K562 (cell line): ENCODE measurements at regions not wholly inside any gene's neighbourhood (a gene's known extent, or its start where the extent isn't known, plus 50 kb on each side); places are given as distances from the start of the nearest gene placed in this dataset.

Experiments
- ATAC-seq: fragments of 200-7000 bp; cut with Tn5 transposase; 3 replicates; pipeline ENCODE4 v1.9.1; 2020; ENCODE audit warnings: moderate library complexity
- BruUV-seq: library from RNA; stranded (reverse); fragments of 400-500 nt; replicated peaks from 2 replicates; lab custom pipeline; 2021; lab: Mats Ljungman, UMichigan
- CTCF ChIA-PET: fragments of 300-600 bp; formaldehyde crosslinking; extraction: SDS; loops from one replicate; lab custom pipeline; 2021; ENCODE audit warnings: low intra/inter-chr PET ratio; lab: Yijun Ruan, JAX
- POLR2A ChIA-PET: fragments of 300-600, 350-650 bp; sonication (Branson Sonifier 250); formaldehyde crosslinking; extraction: SDS; loops from one replicate; lab custom pipeline; 2021; ENCODE audit warnings: antibody characterized with exemption, inconsistent platforms; lab: Yijun Ruan, JAX
- DNase-seq, 4 experiments: peaks; one replicate each; pipeline versions ENCODE4 v3.0.0 to v3.0.0-alpha.2; 2011 to 2018; ENCODE audit warnings: low spot score in 3 of 4, mixed read lengths in 3 of 4; ENCODE audit errors: extremely low read depth in 1 of 4
- FAIRE-seq: peaks from 2 replicates; lab custom pipeline; 2011; peaks lifted over from hg19 to GRCh38; lab: Jason Lieb, UNC
- H2AFZ ChIP-seq: 2 replicates; pipeline ENCODE4 v1.6.0; 2011; ENCODE audit warnings: low read depth, low read length, control low read depth, inconsistent platforms
- H3K27ac ChIP-seq: fragments of 200-600 bp; 3 replicates; pipeline ENCODE4 v1.8.0; 2011; ENCODE audit warnings: low read depth, mild to moderate bottlenecking, control low read depth, inconsistent platforms, low read length, moderate library complexity, mixed read lengths; ENCODE audit errors: extremely low read depth
- H3K27me3 ChIP-seq, 2 experiments: fragments of 300-600 bp in 1 of 2; 2 replicates in 1 of 2; 3 replicates in 1 of 2; pipeline versions ENCODE4 v1.6.0 to v1.8.0; 2011; ENCODE audit warnings: inconsistent platforms in 2 of 2, low read length in 2 of 2, mild to moderate bottlenecking in 1 of 2, mixed read lengths in 1 of 2, moderate library complexity in 1 of 2; ENCODE audit not compliant: control insufficient read depth in 2 of 2, insufficient read depth in 2 of 2
- H3K36me3 ChIP-seq: fragments of 300-600 bp; 3 replicates; pipeline ENCODE4 v1.8.0; 2011; ENCODE audit warnings: mild to moderate bottlenecking, low read length, inconsistent platforms; ENCODE audit not compliant: control insufficient read depth, insufficient read depth
- H3K4me1 ChIP-seq, 2 experiments: fragments of 200-600 bp in 1 of 2; replicated peaks in 1 of 2; 2 replicates in 1 of 2; 3 replicates in 1 of 2; pipeline versions ENCODE4 v1.5.1 to v1.8.0; 2011; ENCODE audit warnings: inconsistent platforms in 2 of 2, low read length in 2 of 2, mild to moderate bottlenecking in 1 of 2, mixed read lengths in 1 of 2, moderate library complexity in 1 of 2; ENCODE audit not compliant: control insufficient read depth in 2 of 2, insufficient read depth in 2 of 2
- H3K4me2 ChIP-seq: 2 replicates; pipeline ENCODE4 v1.6.1; 2011; ENCODE audit warnings: low read length, control low read depth, inconsistent platforms, mixed read lengths; ENCODE audit not compliant: insufficient read depth
- H3K4me3 ChIP-seq: fragments of 200-600 bp; sonication (generic), shearing (Covaris generic); 2 replicates; pipeline ENCODE4 v1.5.1; 2016; ENCODE audit warnings: control low read depth, inconsistent platforms
- H3K79me2 ChIP-seq: fragments of 200-600 bp; 3 replicates; pipeline ENCODE4 v1.8.0; 2011; ENCODE audit warnings: low read length, inconsistent platforms; ENCODE audit not compliant: control insufficient read depth, insufficient read depth
- H3K9ac ChIP-seq, 2 experiments: 2 replicates each; pipeline versions ENCODE4 v1.6.0 to v1.6.1; 2011; ENCODE audit warnings: low read depth in 2 of 2, low read length in 2 of 2, control low read depth in 1 of 2, inconsistent platforms in 1 of 2, mild to moderate bottlenecking in 1 of 2, mixed read lengths in 1 of 2; ENCODE audit not compliant: insufficient read depth in 1 of 2
- H3K9me1 ChIP-seq: one replicate; pipeline ENCODE4 v1.6.0; 2011; ENCODE audit warnings: inconsistent platforms, mild to moderate bottlenecking, low read length, moderate library complexity; ENCODE audit not compliant: control insufficient read depth, insufficient read depth
- H3K9me3 ChIP-seq: replicated peaks from 2 replicates; pipeline ENCODE4 v1.5.1; 2011; ENCODE audit warnings: low read depth, low read length, inconsistent platforms; ENCODE audit not compliant: control insufficient read depth, insufficient read depth
- H4K20me1 ChIP-seq: replicated peaks from 2 replicates; pipeline ENCODE4 v1.6.1; 2011; ENCODE audit warnings: low read length, inconsistent platforms, mixed read lengths; ENCODE audit not compliant: control insufficient read depth, insufficient read depth
- CBFA2T3 ChIP-seq: fragments of 450-650 bp; IDR thresholded peaks from 2 replicates; pipeline ENCODE4 v1.6.1; 2017
- KAT2B ChIP-seq: IDR thresholded peaks from one replicate; pipeline ENCODE4 v1.6.1; 2012; ENCODE audit warnings: low read depth, mild to moderate bottlenecking, control low read depth, inconsistent platforms, low read length, moderate library complexity
- KLF13 ChIP-seq: fragments of 450-650 bp; IDR thresholded peaks from 2 replicates; pipeline ENCODE4 v1.6.1; 2016; ENCODE audit warnings: missing genetic modification characterization, low read depth, mild to moderate bottlenecking, missing compliant biosample characterization, moderate library complexity, borderline replicate concordance
- NCOA2 ChIP-seq, 2 experiments: fragments of 450-650 bp; IDR thresholded peaks; 2 replicates each; pipeline ENCODE4 v1.6.1; 2018; ENCODE audit warnings: mild to moderate bottlenecking in 2 of 2, moderate library complexity in 1 of 2; ENCODE audit not compliant: partially characterized antibody in 2 of 2
- NFE2L1 ChIP-seq: fragments of 450-650 bp; IDR thresholded peaks from 2 replicates; pipeline ENCODE4 v1.6.1; 2016; ENCODE audit warnings: missing genetic modification characterization, low read depth, mild to moderate bottlenecking, missing compliant biosample characterization, moderate library complexity, borderline replicate concordance
- NR4A1 ChIP-seq, 2 experiments: fragments of 250-450 bp in 1 of 2; fragments of 450-650 bp in 1 of 2; sonication (Bioruptor Pico) in 1 of 2; IDR thresholded peaks; 2 replicates each; pipeline versions ENCODE4 v1.4.0 to v1.6.1; 2016 to 2020; ENCODE audit warnings: mild to moderate bottlenecking in 2 of 2, missing compliant biosample characterization in 1 of 2, missing genetic modification characterization in 1 of 2, moderate library complexity in 1 of 2
- PHB ChIP-seq: fragments of 250-450 bp; sonication (Bioruptor Pico); IDR thresholded peaks from 2 replicates; pipeline ENCODE4 v1.5.0; 2021
- PRMT5 ChIP-seq: sonication (generic); formaldehyde crosslinking; IDR thresholded peaks from 2 replicates; pipeline ENCODE4 v1.5.0; 2020; ENCODE audit warnings: missing genetic modification reagents
- TEAD4 ChIP-seq, 2 experiments: sonication (generic) in 1 of 2; formaldehyde crosslinking in 1 of 2; IDR thresholded peaks; 2 replicates each; pipeline versions ENCODE4 v1.6.1 to v1.8.0; 2012 to 2022; ENCODE audit warnings: borderline replicate concordance in 1 of 2, inconsistent platforms in 1 of 2, low read length in 1 of 2, mild to moderate bottlenecking in 1 of 2, missing genetic modification reagents in 1 of 2
- U2AF1 ChIP-seq: fragments of 200-400 bp; formaldehyde crosslinking; optimal IDR thresholded peaks from 2 replicates; pipeline ENCODE3; 2017; ENCODE audit warnings: mild to moderate bottlenecking, low read depth, low read length, moderate library complexity
- ZNF507 ChIP-seq: conservative IDR thresholded peaks from 2 replicates; pipeline ENCODE4 v1.6.1; 2017; ENCODE audit warnings: missing genetic modification characterization, missing compliant biosample characterization
- ZNF79 ChIP-seq: fragments of 250-450 bp; sonication (Bioruptor Pico); IDR thresholded peaks from 2 replicates; pipeline ENCODE4 v1.4.0; 2020; ENCODE audit warnings: low read depth, mild to moderate bottlenecking, moderate library complexity
- WGBS: fragments of 100-300 bp; shearing (Covaris generic); methylation state at CpG from one replicate; pipeline ENCODE4 v1.1.6; 2016; ENCODE audit warnings: low coverage, mixed read lengths; ENCODE audit not compliant: insufficient coverage; ENCODE audit errors: missing lambda C conversion rate; 5-methylcytosine and 5-hydroxymethylcytosine counted together
- in situ Hi-C: fragments of 300-500 bp; cut with MboI; formaldehyde crosslinking; loops from 4 replicates; pipeline ENCODE4 v1.15.0; 2018; ENCODE audit warnings: inconsistent platforms, mixed read lengths
- intact Hi-C: fragments of 100-400 bp; cut with micrococcal nuclease; formaldehyde crosslinking; loops from 2 replicates; pipeline ENCODE4 v1.14.2; 2022
- TF ChIP-seq, protein P1 (sequence below): fragments of 200-800 bp; sonication (Bioruptor generic); IDR thresholded peaks from 2 replicates; pipeline ENCODE4 v1.6.1; 2017; ENCODE audit warnings: missing genetic modification characterization, missing compliant biosample characterization
- TF ChIP-seq, protein P2 (sequence below), 3 experiments: IDR thresholded peaks in 2 of 3; conservative IDR thresholded peaks in 1 of 3; 2 replicates each; pipeline ENCODE4 v1.5.1; 2011 to 2012; ENCODE audit warnings: low read length in 3 of 3, mild to moderate bottlenecking in 3 of 3, control low read depth in 2 of 3, improper control_type of control experiment in 1 of 3, inconsistent platforms in 1 of 3, low read depth in 1 of 3, mixed read lengths in 1 of 3, moderate library complexity in 1 of 3; ENCODE audit not compliant: insufficient read depth in 2 of 3
- TF ChIP-seq, protein P3 (sequence below): sonication (generic); formaldehyde crosslinking; IDR thresholded peaks from 2 replicates; pipeline ENCODE4 v1.4.0; 2020; ENCODE audit warnings: mild to moderate bottlenecking, missing genetic modification reagents
- TF ChIP-seq, protein P4 (sequence below): fragments of 250-450 bp; sonication (Bioruptor Pico); IDR thresholded peaks from 2 replicates; pipeline ENCODE4 v1.5.0; 2021

DNA sequence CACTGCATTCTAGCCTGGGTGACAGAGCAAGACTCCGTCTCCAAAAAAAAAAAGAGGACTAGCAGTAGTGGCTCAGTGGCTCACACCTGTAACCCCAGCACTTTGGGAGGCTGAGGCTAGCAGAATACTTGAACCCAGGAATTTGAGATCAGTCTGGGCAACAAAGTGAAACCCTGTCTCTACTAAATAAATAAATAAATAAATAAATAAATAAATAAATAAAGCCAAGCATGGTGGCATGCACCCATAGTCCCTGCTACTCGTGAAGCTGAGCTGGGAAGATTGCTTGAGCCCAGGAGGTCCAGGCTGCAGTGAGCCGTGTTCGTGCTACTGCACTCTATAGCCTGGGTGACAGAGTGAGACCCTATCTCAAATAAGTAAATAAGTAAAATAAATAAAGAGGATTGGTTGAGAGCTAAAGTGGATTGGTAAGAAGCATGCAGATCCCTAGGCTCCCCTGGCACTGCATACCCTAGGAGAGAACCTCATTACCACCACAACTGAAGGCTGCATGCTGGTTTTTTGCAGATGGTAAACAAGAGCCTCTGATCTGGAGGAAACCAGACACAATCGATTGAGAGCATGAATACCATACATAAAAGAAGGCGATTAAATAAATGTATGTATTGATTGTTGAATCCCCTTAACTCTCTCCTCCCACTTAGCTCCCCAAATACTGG, 163.2 kb downstream of the REEP3 start:
- no peaks in the 10 kb centered on the region for H3K4me1 ChIP-seq
- no peaks in the 10 kb centered on the region for H3K36me3 ChIP-seq
- no peak for ATAC-seq
- H3K27ac ChIP-seq, result no peak overlapping the region
- CTCF ChIA-PET, result no interaction called here
- H2AFZ ChIP-seq, result no peak overlapping the region
- H3K9me3 ChIP-seq, result no peaks in the 10 kb centered on the region
- no peak overlapping the region for H3K4me2 ChIP-seq
- H4K20me1 ChIP-seq, result no peaks in the 10 kb centered on the region
- no peaks in the 10 kb centered on the region for H3K9me1 ChIP-seq
- H3K9ac ChIP-seq, result no peak overlapping the region
- FAIRE-seq, result no peak
- H3K27me3 ChIP-seq, result peaks cover 9 to 18% of the 10 kb centered on the region in 2 experiments; a peak in 3 of 5 replicates
- BruUV-seq, result no TSS peak
- H3K4me3 ChIP-seq, result no peak overlapping the region
- no peak for DNase-seq
- in situ Hi-C loops, result no loop called here
- WGBS, result 2% methylated on average over 6 of the region's 6 CpGs
- POLR2A ChIA-PET, result interaction anchor here (0.6 to 1.3 kb wide), 3 partner anchors 15 to 44 kb away, joined by 3 to 4 read pairs (median 3); no protein-coding TSS in a partner anchor
- no peaks in the 10 kb centered on the region for H3K79me2 ChIP-seq
- intact Hi-C loops, result no loop called here
- TF ChIP-seq U2AF1, result no peak
- TF ChIP-seq NR4A1 (CRISPR knock-in tag; IDR thresholded peaks at IDR 0.05), result no peak
- no peak for TF ChIP-seq NR4A1 (tag; IDR thresholded peaks at IDR 0.05)
- TF ChIP-seq ZNF79 (CRISPR knock-in tag), result no peak
- no peak for TF ChIP-seq PRMT5 (CRISPR knock-in tag)
- TF ChIP-seq TEAD4 (IDR thresholded peaks at IDR 0.05; ENCODE audit: low read length), result no peak
- TF ChIP-seq TEAD4 (CRISPR knock-in tag; IDR thresholded peaks at IDR 0.05; ENCODE audit: borderline replicate concordance), result no peak
- TF ChIP-seq, protein P1, sequence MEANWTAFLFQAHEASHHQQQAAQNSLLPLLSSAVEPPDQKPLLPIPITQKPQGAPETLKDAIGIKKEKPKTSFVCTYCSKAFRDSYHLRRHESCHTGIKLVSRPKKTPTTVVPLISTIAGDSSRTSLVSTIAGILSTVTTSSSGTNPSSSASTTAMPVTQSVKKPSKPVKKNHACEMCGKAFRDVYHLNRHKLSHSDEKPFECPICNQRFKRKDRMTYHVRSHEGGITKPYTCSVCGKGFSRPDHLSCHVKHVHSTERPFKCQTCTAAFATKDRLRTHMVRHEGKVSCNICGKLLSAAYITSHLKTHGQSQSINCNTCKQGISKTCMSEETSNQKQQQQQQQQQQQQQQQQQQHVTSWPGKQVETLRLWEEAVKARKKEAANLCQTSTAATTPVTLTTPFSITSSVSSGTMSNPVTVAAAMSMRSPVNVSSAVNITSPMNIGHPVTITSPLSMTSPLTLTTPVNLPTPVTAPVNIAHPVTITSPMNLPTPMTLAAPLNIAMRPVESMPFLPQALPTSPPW (CRISPR knock-in tag), result no peak
- no peak for TF ChIP-seq ZNF507 (tag)
- no peak for TF ChIP-seq NCOA2 (IDR thresholded peaks at IDR 0.05; ENCODE audit: partially characterized antibody in 2 of 2)
- TF ChIP-seq, protein P2, sequence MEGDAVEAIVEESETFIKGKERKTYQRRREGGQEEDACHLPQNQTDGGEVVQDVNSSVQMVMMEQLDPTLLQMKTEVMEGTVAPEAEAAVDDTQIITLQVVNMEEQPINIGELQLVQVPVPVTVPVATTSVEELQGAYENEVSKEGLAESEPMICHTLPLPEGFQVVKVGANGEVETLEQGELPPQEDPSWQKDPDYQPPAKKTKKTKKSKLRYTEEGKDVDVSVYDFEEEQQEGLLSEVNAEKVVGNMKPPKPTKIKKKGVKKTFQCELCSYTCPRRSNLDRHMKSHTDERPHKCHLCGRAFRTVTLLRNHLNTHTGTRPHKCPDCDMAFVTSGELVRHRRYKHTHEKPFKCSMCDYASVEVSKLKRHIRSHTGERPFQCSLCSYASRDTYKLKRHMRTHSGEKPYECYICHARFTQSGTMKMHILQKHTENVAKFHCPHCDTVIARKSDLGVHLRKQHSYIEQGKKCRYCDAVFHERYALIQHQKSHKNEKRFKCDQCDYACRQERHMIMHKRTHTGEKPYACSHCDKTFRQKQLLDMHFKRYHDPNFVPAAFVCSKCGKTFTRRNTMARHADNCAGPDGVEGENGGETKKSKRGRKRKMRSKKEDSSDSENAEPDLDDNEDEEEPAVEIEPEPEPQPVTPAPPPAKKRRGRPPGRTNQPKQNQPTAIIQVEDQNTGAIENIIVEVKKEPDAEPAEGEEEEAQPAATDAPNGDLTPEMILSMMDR (IDR thresholded peaks at IDR 0.05 in 2 of 3, conservative IDR thresholded peaks at IDR 0.05 in 1 of 3; ENCODE audit: insufficient read depth in 2 of 3, low read depth in 1 of 3, low read length in 3 of 3), result no peak
- TF ChIP-seq, protein P3, sequence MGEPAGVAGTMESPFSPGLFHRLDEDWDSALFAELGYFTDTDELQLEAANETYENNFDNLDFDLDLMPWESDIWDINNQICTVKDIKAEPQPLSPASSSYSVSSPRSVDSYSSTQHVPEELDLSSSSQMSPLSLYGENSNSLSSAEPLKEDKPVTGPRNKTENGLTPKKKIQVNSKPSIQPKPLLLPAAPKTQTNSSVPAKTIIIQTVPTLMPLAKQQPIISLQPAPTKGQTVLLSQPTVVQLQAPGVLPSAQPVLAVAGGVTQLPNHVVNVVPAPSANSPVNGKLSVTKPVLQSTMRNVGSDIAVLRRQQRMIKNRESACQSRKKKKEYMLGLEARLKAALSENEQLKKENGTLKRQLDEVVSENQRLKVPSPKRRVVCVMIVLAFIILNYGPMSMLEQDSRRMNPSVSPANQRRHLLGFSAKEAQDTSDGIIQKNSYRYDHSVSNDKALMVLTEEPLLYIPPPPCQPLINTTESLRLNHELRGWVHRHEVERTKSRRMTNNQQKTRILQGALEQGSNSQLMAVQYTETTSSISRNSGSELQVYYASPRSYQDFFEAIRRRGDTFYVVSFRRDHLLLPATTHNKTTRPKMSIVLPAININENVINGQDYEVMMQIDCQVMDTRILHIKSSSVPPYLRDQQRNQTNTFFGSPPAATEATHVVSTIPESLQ (CRISPR knock-in tag), result no peak
- TF ChIP-seq, protein P4, sequence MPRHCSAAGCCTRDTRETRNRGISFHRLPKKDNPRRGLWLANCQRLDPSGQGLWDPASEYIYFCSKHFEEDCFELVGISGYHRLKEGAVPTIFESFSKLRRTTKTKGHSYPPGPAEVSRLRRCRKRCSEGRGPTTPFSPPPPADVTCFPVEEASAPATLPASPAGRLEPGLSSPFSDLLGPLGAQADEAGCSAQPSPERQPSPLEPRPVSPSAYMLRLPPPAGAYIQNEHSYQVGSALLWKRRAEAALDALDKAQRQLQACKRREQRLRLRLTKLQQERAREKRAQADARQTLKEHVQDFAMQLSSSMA, result no peak
- no peak for TF ChIP-seq KAT2B
- no peak for TF ChIP-seq PHB (CRISPR knock-in tag)
- no peak for TF ChIP-seq NFE2L1 (tag)
- TF ChIP-seq KLF13 (tag), result no peak
- TF ChIP-seq CBFA2T3, result no peak
